ENCODE measurements at regions not wholly inside any gene's neighbourhood (a gene's known extent, or its start where the extent isn't known, plus 50 kb on each side); places are given as distances from the start of the nearest gene placed in this dataset.

GRCh38 chr2:105571445-105571987 lies 172.7 kb upstream of the FHL2 start:
- Histone ChIP-seq H3F3A (ENCODE audit: insufficient read depth) (no peaks in the 10 kb centered on the region), H3K27me3 (replicated peaks; ENCODE audit: insufficient read depth) (0 out of 2 replicates have a peak, but pooled peaks cover 15% of the 10 kb centered on the region), H3K4me2 (ENCODE audit: unreplicated experiment) (no peak overlapping the region), H3K27ac (no peak overlapping the region), H3K36me3 (ENCODE audit: low read depth) (no peaks in the 10 kb centered on the region), H2AFZ (no peak overlapping the region), H3K4me3 (no peak overlapping the region), H3K4me1 (ENCODE audit: insufficient read depth) (no peaks in the 10 kb centered on the region; the same call in 1 of the 2 replicates), H3K9me2 (ENCODE audit: insufficient read depth) (no peaks in the 10 kb centered on the region), H3K9me3 (ENCODE audit: low read depth) (no peaks in the 10 kb centered on the region), H4K20me1 (ENCODE audit: insufficient read depth) (no peaks in the 10 kb centered on the region), H3K9ac (no peak overlapping the region), H3K79me2 (ENCODE audit: insufficient read depth) (no peaks in the 10 kb centered on the region)
- 66 to 69% methylated on average over 9 of the region's 9 CpGs for WGBS, 2 experiments (ENCODE audit: low coverage in 1 of 2, low lambda C conversion rate in 2 of 2, missing lambda C conversion rate in 2 of 2)
- no peak for TF ChIP-seq EZH2phosphoT487 (IDR thresholded peaks at IDR 0.05; ENCODE audit: insufficient read depth, low read depth)
- TF ChIP-seq EZH2 (IDR thresholded peaks at IDR 0.05; ENCODE audit: insufficient read depth, poor library complexity, severe bottlenecking): no peak
- no peak for DNase-seq
- in situ Hi-C loops (cut with MboI): loop anchor here (10.0 kb wide), 1 partner anchor 503 kb away; no protein-coding TSS in a partner anchor

DNA sequence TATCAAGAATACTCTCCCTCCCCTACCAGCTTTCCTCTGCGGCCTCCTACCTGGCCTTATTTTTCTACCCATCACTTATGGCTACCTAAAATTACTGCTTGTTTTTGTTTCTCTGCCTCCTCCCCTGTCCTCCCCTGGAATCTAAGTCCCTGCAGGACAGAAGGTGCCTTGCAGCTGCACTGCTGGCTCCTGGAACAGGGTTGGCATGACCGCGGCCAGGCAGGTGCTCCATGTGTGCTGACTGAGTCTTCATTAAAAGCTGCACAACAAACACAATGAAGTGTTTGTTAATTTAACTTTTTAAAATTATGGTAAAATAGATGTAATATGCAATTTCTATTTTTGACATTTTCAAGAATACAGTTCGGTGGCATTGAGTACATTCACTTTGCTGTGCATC lies 171.9 kb upstream of the FHL2 start:
- Histone ChIP-seq H3K4me1 (ENCODE audit: insufficient read depth) (no peaks in the 10 kb centered on the region), H3K9ac (no peak overlapping the region), H3K79me2 (ENCODE audit: insufficient read depth) (no peaks in the 10 kb centered on the region), H3F3A (ENCODE audit: insufficient read depth) (no peaks in the 10 kb centered on the region), H3K4me3 (no peak overlapping the region), H3K27ac (no peak overlapping the region), H3K4me2 (ENCODE audit: unreplicated experiment) (no peak overlapping the region), H4K20me1 (ENCODE audit: insufficient read depth) (no peaks in the 10 kb centered on the region), H3K36me3 (ENCODE audit: low read depth) (no peaks in the 10 kb centered on the region), H3K9me3 (ENCODE audit: low read depth) (no peaks in the 10 kb centered on the region), H3K9me2 (ENCODE audit: insufficient read depth) (no peaks in the 10 kb centered on the region), H3K27me3 (replicated peaks; ENCODE audit: insufficient read depth) (0 out of 2 replicates have a peak, but pooled peaks cover 15% of the 10 kb centered on the region), H2AFZ (no peak overlapping the region)
- WGBS, 2 experiments (ENCODE audit: low coverage in 1 of 2, low lambda C conversion rate in 2 of 2, missing lambda C conversion rate in 2 of 2): 87 to 98% methylated on average over 4 of the region's 4 CpGs
- in situ Hi-C loops (cut with MboI): loop anchor here (10.0 kb wide), 1 partner anchor 504 kb away; no protein-coding TSS in a partner anchor
- no peak for DNase-seq
- TF ChIP-seq EZH2 (IDR thresholded peaks at IDR 0.05; ENCODE audit: insufficient read depth, poor library complexity, severe bottlenecking) (no peak), EZH2phosphoT487 (IDR thresholded peaks at IDR 0.05; ENCODE audit: insufficient read depth, low read depth) (no peak)

DNA sequence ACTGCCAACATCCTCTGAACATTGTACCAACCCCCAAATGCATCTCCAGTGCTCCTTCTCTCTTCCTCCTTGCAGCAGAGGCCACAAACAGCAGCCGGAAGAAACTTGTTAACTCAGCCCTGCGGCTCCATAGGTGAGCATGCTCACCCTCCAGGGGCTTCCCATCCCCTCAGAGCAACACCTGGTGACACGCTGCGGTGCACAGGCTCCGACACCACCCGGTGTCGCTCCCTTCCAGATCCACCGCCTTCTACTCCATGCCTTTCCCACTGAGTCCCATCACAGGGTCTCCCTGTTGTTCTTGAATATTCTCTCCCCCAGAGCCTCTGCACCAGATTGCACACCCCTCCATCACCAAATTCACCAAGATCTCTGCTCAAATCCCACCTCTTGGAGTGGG lies 171.5 kb upstream of the FHL2 start:
- no peak overlapping the region for H2AFZ ChIP-seq
- no peak overlapping the region for H3K4me2 ChIP-seq (ENCODE audit: unreplicated experiment)
- WGBS, 2 experiments (ENCODE audit: low coverage in 1 of 2, low lambda C conversion rate in 2 of 2, missing lambda C conversion rate in 2 of 2): 89% methylated on average over 8 of the region's 8 CpGs
- TF ChIP-seq EZH2phosphoT487 (IDR thresholded peaks at IDR 0.05; ENCODE audit: insufficient read depth, low read depth) (no peak), EZH2 (IDR thresholded peaks at IDR 0.05; ENCODE audit: insufficient read depth, poor library complexity, severe bottlenecking) (no peak)
- H3K4me3 ChIP-seq: no peak overlapping the region
- H3K9ac ChIP-seq: no peak overlapping the region
- H3K9me3 ChIP-seq (ENCODE audit: low read depth): no peaks in the 10 kb centered on the region
- no peaks in the 10 kb centered on the region for H3K79me2 ChIP-seq (ENCODE audit: insufficient read depth)
- DNase-seq: no peak
- H3K9me2 ChIP-seq (ENCODE audit: insufficient read depth): no peaks in the 10 kb centered on the region
- in situ Hi-C loops (cut with MboI): loop anchor here (10.0 kb wide), 1 partner anchor 504 kb away; no protein-coding TSS in a partner anchor
- 0 out of 2 replicates have a peak, but pooled peaks cover 15% of the 10 kb centered on the region for H3K27me3 ChIP-seq (replicated peaks; ENCODE audit: insufficient read depth)
- no peaks in the 10 kb centered on the region for H3K4me1 ChIP-seq (ENCODE audit: insufficient read depth)
- no peaks in the 10 kb centered on the region for H3F3A ChIP-seq (ENCODE audit: insufficient read depth)
- no peak overlapping the region for H3K27ac ChIP-seq
- no peaks in the 10 kb centered on the region for H3K36me3 ChIP-seq (ENCODE audit: low read depth)
- no peaks in the 10 kb centered on the region for H4K20me1 ChIP-seq (ENCODE audit: insufficient read depth)

DNA sequence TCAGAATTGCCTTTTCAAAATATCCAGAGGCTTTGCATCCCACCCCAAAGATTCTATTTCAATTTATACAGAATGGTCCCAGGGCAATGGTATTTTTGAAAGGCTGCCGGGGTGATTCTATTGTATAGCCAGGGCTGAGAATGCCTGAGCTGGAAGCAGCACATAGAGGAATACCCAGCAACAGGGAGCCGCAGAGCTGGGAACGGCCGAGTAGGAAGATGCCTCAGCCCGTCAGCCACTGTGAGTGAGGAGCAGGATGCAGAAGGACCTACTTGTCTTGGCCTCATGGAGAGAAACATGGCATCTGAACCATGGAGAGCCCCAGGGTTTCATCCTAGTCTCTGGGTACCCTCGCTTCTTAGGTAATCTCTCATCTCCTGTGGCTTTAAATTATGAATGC lies 170.8 kb upstream of the FHL2 start:
- no peak for DNase-seq
- Histone ChIP-seq H3K36me3 (ENCODE audit: low read depth) (no peaks in the 10 kb centered on the region), H3K79me2 (ENCODE audit: insufficient read depth) (no peaks in the 10 kb centered on the region), H3K27ac (no peak overlapping the region), H2AFZ (no peak overlapping the region), H3K4me2 (ENCODE audit: unreplicated experiment) (no peak overlapping the region), H3K9me2 (ENCODE audit: insufficient read depth) (no peaks in the 10 kb centered on the region), H3K27me3 (replicated peaks; ENCODE audit: insufficient read depth) (0 out of 2 replicates have a peak, but pooled peaks cover 15% of the 10 kb centered on the region), H3K9me3 (ENCODE audit: low read depth) (no peaks in the 10 kb centered on the region), H4K20me1 (ENCODE audit: insufficient read depth) (no peaks in the 10 kb centered on the region), H3F3A (ENCODE audit: insufficient read depth) (no peaks in the 10 kb centered on the region), H3K4me1 (ENCODE audit: insufficient read depth) (no peaks in the 10 kb centered on the region), H3K9ac (no peak overlapping the region), H3K4me3 (no peak overlapping the region)
- WGBS, 2 experiments (ENCODE audit: low coverage in 1 of 2, low lambda C conversion rate in 2 of 2, missing lambda C conversion rate in 2 of 2): 77 to 84% methylated on average over 6 of the region's 6 CpGs
- TF ChIP-seq EZH2 (IDR thresholded peaks at IDR 0.05; ENCODE audit: insufficient read depth, poor library complexity, severe bottlenecking) (no peak), EZH2phosphoT487 (IDR thresholded peaks at IDR 0.05; ENCODE audit: insufficient read depth, low read depth) (no peak)
- in situ Hi-C loops (cut with MboI): loop anchor here (10.0 kb wide), 1 partner anchor 505 kb away; no protein-coding TSS in a partner anchor
